Pancreas (tissue), 10 donors: ENCODE measurements at regions not wholly inside any gene's neighbourhood (a gene's known extent, or its start where the extent isn't known, plus 50 kb on each side); places are given as distances from the start of the nearest gene placed in this dataset.
A peak's percentile ranks its signal among the peaks of the same experiment; 100 is the strongest.

Experiments used
- ATAC-seq, 4 donors: fragments of 200-7000 bp; cut with Tn5 transposase; one replicate each; pipeline versions ENCODE4 v1.8.0 to v1.9.1; 2020; ENCODE audit warnings: mild to moderate bottlenecking in 4 of 4, moderate library complexity in 4 of 4
- DNase-seq, 6 donors: peaks; one replicate each; pipeline ENCODE4 v3.0.0-alpha.2; 2020
- FAIRE-seq: peaks from 2 replicates; lab custom pipeline; 2012; peaks lifted over from hg19 to GRCh38; lab: Jason Lieb, UNC
- H3K27ac ChIP-seq, 4 donors: fragments of 200-600 bp; sonication (generic); 1 replicate in 3 of 4; 2 replicates in 1 of 4; pipeline versions ENCODE4 v1.5.0 to v1.8.0; 2020
- H3K27me3 ChIP-seq, 4 donors: fragments of 200-600 bp; one replicate each; pipeline ENCODE4 v1.8.0; 2021
- H3K36me3 ChIP-seq, 3 donors: fragments of 200-600 bp; sonication (generic) in 1 of 3; one replicate each; pipeline versions ENCODE4 v1.5.0 to v1.8.0; 2020 to 2021
- H3K4me1 ChIP-seq, 3 donors: fragments of 200-600 bp; one replicate each; pipeline ENCODE4 v1.8.0; 2021
- H3K4me3 ChIP-seq, 4 donors: fragments of 200-600 bp; sonication (generic) in 2 of 4; one replicate each; pipeline versions ENCODE4 v1.5.0 to v1.8.0; 2020 to 2021
- H3K9me3 ChIP-seq, 4 donors: fragments of 200-600 bp; one replicate each; pipeline ENCODE4 v1.8.0; 2021
- WGBS, 2 donors: extraction: QIAGEN DNeasy Blood & Tissue Kit; methylation state at CpG; one replicate each; pipeline ENCODE4 v1.1.7; 2013; 5-methylcytosine and 5-hydroxymethylcytosine counted together
- intact Hi-C, 3 donors: fragments of 100-400 bp; cut with DNase I; formaldehyde crosslinking; loops; one replicate each; pipeline versions ENCODE4 v1.11.1 to v1.14.2; 2022
- TF ChIP-seq, protein P1 (sequence below), 4 donors: fragments of 200-600 bp; sonication (generic) in 3 of 4; IDR thresholded peaks; one replicate each; pipeline versions ENCODE4 v1.5.0 to v1.8.0; 2021; ENCODE audit warnings: antibody characterized with exemption in 4 of 4
- donor health status: healthy with polysubstance abuse.
- donor health status: DM: no; HTN: no; CAD: no; lungs with moderate emphysema.
- donor health status: DM: no; HTN: no; CAD: no.
- donor health status: control.
- donor health status: control.
- donor health status: Bipolar disorder and iron deficiency.
- donor health status: DM: yes; HTN: yes; CAD: no.
- donor health status: DM: no; HTN: no; CAD: no.
- donor health status: DM: no; HTN: no; CAD: no.
- donor health status: DM: yes; HTN: yes; CAD: no.

DNA sequence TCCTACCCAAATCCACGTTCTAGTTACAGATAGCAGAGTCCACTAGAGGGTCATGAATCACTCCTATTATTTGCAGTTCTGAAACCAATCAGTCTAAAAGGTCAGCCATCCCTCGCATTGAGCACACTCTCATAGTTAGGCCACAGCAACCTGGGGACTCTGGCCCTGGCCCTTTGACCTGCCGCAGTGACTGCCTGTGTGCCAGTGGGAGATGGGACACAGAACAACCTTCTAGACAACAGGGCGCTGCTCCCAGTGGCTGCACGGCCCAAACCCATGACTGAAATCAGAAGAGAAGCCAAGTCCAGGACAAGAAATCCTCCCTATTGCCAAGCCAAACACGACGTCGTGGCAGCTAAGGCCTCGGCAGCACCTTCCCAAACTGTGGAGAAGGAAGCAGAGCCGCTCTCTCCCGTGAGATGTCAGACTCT, 158.5 kb downstream of the HERPUD2 start:
- H3K4me3 ChIP-seq = no peak overlapping the region
- H3K4me1 ChIP-seq = no peaks in the 10 kb centered on the region
- TF ChIP-seq, protein P1, sequence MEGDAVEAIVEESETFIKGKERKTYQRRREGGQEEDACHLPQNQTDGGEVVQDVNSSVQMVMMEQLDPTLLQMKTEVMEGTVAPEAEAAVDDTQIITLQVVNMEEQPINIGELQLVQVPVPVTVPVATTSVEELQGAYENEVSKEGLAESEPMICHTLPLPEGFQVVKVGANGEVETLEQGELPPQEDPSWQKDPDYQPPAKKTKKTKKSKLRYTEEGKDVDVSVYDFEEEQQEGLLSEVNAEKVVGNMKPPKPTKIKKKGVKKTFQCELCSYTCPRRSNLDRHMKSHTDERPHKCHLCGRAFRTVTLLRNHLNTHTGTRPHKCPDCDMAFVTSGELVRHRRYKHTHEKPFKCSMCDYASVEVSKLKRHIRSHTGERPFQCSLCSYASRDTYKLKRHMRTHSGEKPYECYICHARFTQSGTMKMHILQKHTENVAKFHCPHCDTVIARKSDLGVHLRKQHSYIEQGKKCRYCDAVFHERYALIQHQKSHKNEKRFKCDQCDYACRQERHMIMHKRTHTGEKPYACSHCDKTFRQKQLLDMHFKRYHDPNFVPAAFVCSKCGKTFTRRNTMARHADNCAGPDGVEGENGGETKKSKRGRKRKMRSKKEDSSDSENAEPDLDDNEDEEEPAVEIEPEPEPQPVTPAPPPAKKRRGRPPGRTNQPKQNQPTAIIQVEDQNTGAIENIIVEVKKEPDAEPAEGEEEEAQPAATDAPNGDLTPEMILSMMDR (IDR thresholded peaks at IDR 0.05) = no peak
- DNase-seq (no peak), FAIRE-seq (no peak), ATAC-seq (peak in 2 of 4 donors; percentile 3 to 18)
- H3K9me3 ChIP-seq = no peaks in the 10 kb centered on the region
- no peaks in the 10 kb centered on the region for H3K27me3 ChIP-seq
- H3K27ac ChIP-seq = no peak overlapping the region
- intact Hi-C loops = loop anchor here in 2 of 3 donors (10.0 kb wide), 2 partner anchors 112 to 342 kb away; no protein-coding TSS in a partner anchor
- 63 to 78% methylated on average over 11 of the region's 11 CpGs for WGBS, 2 donors
- H3K36me3 ChIP-seq = no peaks in the 10 kb centered on the region

DNA sequence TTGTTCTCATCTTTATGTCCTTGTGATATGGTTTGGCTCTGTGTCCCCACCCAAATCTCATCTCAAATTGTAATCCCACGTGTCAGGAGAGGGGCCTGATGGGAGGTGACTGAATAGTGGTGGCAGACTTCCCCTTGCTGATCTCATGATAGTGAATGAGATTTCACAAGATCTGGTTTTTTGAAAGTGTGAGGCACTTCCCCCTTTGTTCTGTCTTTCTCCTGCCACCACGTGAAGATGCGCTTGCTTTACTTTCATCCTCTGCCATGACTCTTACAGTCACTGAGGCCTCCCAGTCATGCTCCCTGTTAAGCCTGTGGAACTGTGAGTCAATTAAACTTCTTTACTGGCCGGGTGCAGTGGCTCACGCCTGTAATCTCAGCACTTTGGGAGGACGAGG, 161.0 kb downstream of the HERPUD2 start:
- Histone ChIP-seq H3K4me3 (no peak overlapping the region), H3K36me3 (no peaks in the 10 kb centered on the region), H3K4me1 (no peaks in the 10 kb centered on the region), H3K27me3 (no peaks in the 10 kb centered on the region), H3K9me3 (no peaks in the 10 kb centered on the region), H3K27ac (no peak overlapping the region)
- DNase-seq (no peak), ATAC-seq (no peak), FAIRE-seq (no peak)
- TF ChIP-seq, protein P1 (IDR thresholded peaks at IDR 0.05) = no peak
- intact Hi-C loops = loop anchor here in 2 of 3 donors (10.0 kb wide), 2 partner anchors 109 to 339 kb away; no protein-coding TSS in a partner anchor
- WGBS, 2 donors = 66 to 77% methylated on average over 6 of the region's 6 CpGs

DNA sequence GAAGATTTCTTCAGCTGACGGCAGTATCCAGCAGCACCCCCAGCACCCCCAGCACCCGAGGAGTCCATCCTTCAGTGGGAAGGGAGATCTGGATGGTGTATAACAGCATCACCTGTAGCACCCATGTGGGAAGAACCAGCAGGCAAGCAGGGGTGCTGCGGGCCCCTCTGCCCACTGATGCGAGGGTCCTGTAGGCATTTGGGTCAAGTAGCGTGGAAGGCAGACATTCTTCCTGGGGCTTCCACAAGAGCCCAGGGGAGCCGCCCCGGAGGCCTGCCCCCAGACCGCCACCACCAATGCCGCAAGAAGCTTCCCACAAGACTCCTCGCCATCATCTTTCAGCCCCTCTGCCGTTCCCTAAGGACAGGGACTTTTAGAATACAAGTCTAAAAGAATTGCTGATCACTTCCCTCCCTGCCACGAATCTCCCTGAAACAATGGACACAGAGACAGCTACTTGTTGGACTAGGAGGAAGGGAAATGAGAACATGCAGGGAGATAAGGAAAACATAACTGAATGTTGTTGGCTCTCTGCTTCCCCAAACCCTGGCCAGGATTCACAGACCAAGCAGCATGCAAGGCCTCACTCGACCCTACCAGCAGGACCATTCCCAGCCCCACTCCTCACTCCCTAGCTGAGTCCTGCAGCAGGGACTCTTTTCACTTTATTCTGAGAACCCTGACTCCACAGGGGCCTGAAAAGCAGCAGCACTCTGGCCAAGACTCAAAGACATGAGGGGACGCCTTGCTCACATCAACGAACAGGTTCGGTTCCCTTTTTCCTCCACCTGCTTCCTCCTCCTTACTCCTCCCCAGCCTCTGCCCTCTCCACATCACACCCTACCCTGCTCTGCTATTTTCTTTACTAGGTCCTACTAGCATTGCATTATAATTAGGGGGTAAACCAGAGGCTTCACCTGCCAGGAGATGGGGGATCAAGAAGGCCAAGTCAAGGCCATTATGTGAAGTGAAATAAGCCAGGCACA, 164.5 kb downstream of the HERPUD2 start:
- no peaks in the 10 kb centered on the region for H3K36me3 ChIP-seq
- intact Hi-C loops = loop anchor here in 2 of 3 donors (10.0 kb wide), 2 partner anchors 106 to 336 kb away; no protein-coding TSS in a partner anchor
- no peak for DNase-seq
- no peaks in the 10 kb centered on the region for H3K9me3 ChIP-seq
- no peak overlapping the region for H3K27ac ChIP-seq
- no peak for ATAC-seq
- 74 to 75% methylated on average over 16 of the region's 16 CpGs for WGBS, 2 donors
- FAIRE-seq = no peak
- TF ChIP-seq, protein P1 (IDR thresholded peaks at IDR 0.05) = no peak
- no peaks in the 10 kb centered on the region for H3K4me1 ChIP-seq
- H3K27me3 ChIP-seq = no peaks in the 10 kb centered on the region
- no peak overlapping the region for H3K4me3 ChIP-seq

DNA sequence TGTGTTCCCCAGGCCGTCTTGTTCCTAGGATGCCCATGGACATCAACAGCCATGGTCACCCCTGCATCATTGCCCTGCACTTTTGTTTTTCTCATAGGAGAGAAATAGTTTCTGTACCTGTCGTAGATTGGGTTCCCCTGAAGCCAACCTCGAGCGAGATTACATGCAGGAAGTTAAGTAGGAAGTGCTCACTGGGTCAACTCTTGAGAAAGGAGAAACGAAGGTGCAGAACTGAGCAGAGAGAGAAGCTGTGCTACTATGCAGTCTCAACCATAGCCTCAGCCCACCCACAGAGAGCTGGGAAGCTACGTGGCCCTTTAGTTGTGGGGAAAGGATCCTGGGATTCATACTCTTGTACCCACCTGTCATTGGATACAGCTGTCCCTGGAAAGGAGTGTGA, 165.2 kb downstream of the HERPUD2 start:
- no peak overlapping the region for H3K4me3 ChIP-seq
- no peaks in the 10 kb centered on the region for H3K9me3 ChIP-seq
- H3K27me3 ChIP-seq = no peaks in the 10 kb centered on the region
- WGBS, 2 donors = 69 to 75% methylated on average over 6 of the region's 6 CpGs
- DNase-seq (no peak), ATAC-seq (no peak), FAIRE-seq (no peak)
- TF ChIP-seq, protein P1 (IDR thresholded peaks at IDR 0.05) = no peak
- intact Hi-C loops = loop anchor here in 2 of 3 donors (10.0 kb wide), 2 partner anchors 105 to 335 kb away; no protein-coding TSS in a partner anchor
- H3K27ac ChIP-seq = no peak overlapping the region
- no peaks in the 10 kb centered on the region for H3K4me1 ChIP-seq
- H3K36me3 ChIP-seq = no peaks in the 10 kb centered on the region
